ENCODE measurements at regions not wholly inside any gene's neighbourhood (a gene's known extent, or its start where the extent isn't known, plus 50 kb on each side); places are given as distances from the start of the nearest gene placed in this dataset.

DNA sequence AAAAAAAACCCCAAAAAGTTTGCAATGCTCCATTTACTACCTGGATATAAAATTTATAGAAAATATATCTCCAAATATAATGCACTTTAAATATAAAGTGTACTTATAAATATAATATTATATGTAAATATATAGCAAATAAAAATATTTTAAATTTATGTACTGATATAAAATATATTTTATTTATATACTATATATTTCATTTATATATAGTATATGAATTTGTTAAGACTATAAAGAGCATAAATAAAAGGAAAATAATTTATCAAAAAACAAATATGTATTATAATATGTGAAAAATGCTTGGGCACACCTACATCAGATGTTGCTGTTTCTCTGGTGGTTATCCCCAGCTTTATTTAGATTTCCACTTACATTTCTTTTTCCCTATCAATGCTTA, 71.0 kb upstream of the ZBTB18 start:
- no peaks in the 10 kb centered on the region for H3K9me3 ChIP-seq
- TF ChIP-seq POLR2AphosphoS5 (IDR thresholded peaks at IDR 0.05): no peak
- TF ChIP-seq, protein P1, sequence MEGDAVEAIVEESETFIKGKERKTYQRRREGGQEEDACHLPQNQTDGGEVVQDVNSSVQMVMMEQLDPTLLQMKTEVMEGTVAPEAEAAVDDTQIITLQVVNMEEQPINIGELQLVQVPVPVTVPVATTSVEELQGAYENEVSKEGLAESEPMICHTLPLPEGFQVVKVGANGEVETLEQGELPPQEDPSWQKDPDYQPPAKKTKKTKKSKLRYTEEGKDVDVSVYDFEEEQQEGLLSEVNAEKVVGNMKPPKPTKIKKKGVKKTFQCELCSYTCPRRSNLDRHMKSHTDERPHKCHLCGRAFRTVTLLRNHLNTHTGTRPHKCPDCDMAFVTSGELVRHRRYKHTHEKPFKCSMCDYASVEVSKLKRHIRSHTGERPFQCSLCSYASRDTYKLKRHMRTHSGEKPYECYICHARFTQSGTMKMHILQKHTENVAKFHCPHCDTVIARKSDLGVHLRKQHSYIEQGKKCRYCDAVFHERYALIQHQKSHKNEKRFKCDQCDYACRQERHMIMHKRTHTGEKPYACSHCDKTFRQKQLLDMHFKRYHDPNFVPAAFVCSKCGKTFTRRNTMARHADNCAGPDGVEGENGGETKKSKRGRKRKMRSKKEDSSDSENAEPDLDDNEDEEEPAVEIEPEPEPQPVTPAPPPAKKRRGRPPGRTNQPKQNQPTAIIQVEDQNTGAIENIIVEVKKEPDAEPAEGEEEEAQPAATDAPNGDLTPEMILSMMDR (IDR thresholded peaks at IDR 0.05): no peak
- TF ChIP-seq POLR2A (IDR thresholded peaks at IDR 0.05): no peak
- H3K27ac ChIP-seq: no peak overlapping the region
- DNase-seq (ENCODE audit: low spot score in 2 of 2): no peak
- H3K27me3 ChIP-seq: no peaks in the 10 kb centered on the region
- H3K4me1 ChIP-seq: no peaks in the 10 kb centered on the region
- no peaks in the 10 kb centered on the region for H3K36me3 ChIP-seq
- intact Hi-C loops (cut with DNase I; ENCODE audit: low total_unique reads): no loop called here
- no peak overlapping the region for H3K4me3 ChIP-seq

DNA sequence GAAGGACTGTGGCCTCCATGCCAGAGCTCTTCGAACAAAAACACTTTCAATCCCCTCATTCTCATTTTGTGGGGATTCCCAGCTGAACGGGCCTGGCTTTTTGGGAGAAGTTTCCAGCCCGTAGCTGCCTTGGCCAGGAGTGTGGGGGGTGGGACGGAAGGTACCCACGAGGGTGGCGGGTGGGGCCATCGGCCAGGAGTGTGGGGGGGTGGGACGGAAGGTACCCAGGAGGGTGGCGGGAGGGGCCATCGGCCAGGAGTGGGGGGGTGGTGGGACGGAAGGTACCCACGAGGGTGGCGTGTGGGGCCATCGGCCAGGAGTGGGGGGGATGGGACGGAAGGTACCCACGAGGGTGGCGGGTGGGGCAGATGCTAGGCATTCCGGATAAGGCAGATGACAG, 71.7 kb upstream of the ZBTB18 start:
- no peaks in the 10 kb centered on the region for H3K9me3 ChIP-seq
- no peaks in the 10 kb centered on the region for H3K27me3 ChIP-seq
- no peak overlapping the region for H3K27ac ChIP-seq
- intact Hi-C loops (cut with DNase I; ENCODE audit: low total_unique reads): no loop called here
- H3K36me3 ChIP-seq: no peaks in the 10 kb centered on the region
- TF ChIP-seq POLR2A (IDR thresholded peaks at IDR 0.05): no peak
- no peak for TF ChIP-seq POLR2AphosphoS5 (IDR thresholded peaks at IDR 0.05)
- TF ChIP-seq, protein P1 (IDR thresholded peaks at IDR 0.05): no peak
- H3K4me1 ChIP-seq: no peaks in the 10 kb centered on the region
- DNase-seq (ENCODE audit: low spot score in 2 of 2): no peak
- no peak overlapping the region for H3K4me3 ChIP-seq

DNA sequence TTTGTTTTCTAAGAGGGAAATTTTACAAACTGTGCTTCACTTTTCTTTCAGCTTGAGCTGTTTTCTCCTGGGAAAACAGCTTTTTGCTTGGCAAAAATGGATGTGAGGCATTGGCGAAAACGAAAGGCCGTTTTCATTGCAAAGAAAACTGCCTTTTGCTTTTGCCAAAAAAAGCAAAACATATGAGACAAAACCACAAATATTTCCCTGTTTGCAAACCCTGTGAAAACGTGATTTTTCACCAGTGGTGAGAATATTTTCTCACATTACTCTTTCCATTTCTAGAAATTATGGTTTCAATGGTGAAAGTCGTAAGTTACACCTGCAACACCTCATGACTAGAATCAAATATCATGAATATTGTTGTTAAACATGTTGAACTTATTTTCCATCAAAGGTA, 74.0 kb upstream of the ZBTB18 start:
- no peak for DNase-seq (ENCODE audit: low spot score in 2 of 2)
- Histone ChIP-seq H3K9me3 (no peaks in the 10 kb centered on the region), H3K27me3 (no peaks in the 10 kb centered on the region), H3K4me3 (no peak overlapping the region), H3K36me3 (no peaks in the 10 kb centered on the region), H3K27ac (no peak overlapping the region), H3K4me1 (no peaks in the 10 kb centered on the region)
- intact Hi-C loops (cut with DNase I; ENCODE audit: low total_unique reads): no loop called here
- no peak for TF ChIP-seq POLR2AphosphoS5 (IDR thresholded peaks at IDR 0.05)
- TF ChIP-seq, protein P1 (IDR thresholded peaks at IDR 0.05): no peak
- TF ChIP-seq POLR2A (IDR thresholded peaks at IDR 0.05): no peak

DNA sequence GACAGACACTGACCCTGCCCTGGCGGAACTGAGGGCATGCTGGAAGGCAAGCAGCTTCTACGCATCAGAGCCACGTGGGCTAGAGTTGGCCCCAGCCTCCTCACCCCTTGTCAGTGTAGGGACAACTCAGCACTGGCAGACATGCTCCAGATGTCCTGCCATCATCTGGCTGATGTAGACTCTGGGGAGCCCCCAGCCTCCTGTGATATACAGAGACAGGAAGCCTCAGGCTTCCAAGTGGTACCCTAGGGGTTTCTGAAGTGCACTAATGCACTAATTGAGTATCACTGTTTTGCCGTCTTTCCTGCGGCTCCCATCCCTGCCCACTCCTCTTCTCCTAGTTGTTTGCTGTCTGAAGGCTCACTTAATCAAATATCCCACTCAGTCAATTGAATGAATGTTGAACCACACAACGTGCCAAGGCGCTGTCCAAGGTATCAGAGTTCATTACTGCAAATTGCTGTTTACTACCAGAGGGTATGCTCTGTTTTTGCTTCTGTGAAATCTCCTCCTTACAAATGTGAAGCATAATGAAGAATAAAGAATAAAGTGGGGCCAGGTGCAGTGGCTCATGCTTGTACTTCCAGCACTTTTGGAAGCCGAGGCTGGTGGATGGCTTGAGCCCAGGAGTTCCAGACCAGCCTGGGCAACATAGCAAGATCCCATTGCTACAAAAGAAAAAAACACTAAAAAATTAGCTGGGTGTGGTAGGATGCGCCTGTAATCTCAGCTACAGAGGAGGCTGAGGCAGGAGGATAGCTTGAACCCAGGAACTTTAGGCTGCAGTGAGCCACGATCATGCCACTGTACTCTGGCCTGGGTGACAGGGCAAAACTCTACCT, 76.4 kb upstream of the ZBTB18 start:
- H3K36me3 ChIP-seq: no peaks in the 10 kb centered on the region
- H3K9me3 ChIP-seq: no peaks in the 10 kb centered on the region
- TF ChIP-seq POLR2A (IDR thresholded peaks at IDR 0.05) (no peak), POLR2AphosphoS5 (IDR thresholded peaks at IDR 0.05) (no peak)
- TF ChIP-seq, protein P1 (IDR thresholded peaks at IDR 0.05): no peak
- no peak overlapping the region for H3K4me3 ChIP-seq
- intact Hi-C loops (cut with DNase I; ENCODE audit: low total_unique reads): no loop called here
- no peak for DNase-seq (ENCODE audit: low spot score in 2 of 2)
- H3K27me3 ChIP-seq: no peaks in the 10 kb centered on the region
- no peak overlapping the region for H3K27ac ChIP-seq
- no peaks in the 10 kb centered on the region for H3K4me1 ChIP-seq

DNA sequence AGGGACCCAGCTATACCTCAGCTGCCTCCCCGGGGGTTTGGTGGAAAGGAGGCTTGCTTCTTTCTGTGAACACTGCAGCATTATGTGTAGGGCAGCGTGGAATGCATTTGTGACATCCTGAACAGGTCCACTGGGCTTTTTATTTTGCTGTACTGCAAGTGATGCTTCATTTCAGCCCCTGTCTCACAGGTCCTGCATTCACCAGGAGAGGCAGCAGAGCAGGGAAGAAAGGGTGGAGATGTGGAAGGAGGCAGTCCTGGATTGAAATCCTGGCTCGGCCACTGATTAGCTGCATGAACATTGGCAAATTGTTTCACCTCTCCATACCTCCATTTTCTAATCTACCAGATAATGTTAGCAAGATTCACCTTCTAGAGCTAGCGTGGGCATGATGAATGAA, 77.9 kb upstream of the ZBTB18 start:
- Histone ChIP-seq H3K9me3 (no peaks in the 10 kb centered on the region), H3K27ac (no peak overlapping the region), H3K27me3 (no peaks in the 10 kb centered on the region), H3K36me3 (no peaks in the 10 kb centered on the region), H3K4me3 (no peak overlapping the region), H3K4me1 (no peaks in the 10 kb centered on the region)
- TF ChIP-seq, protein P1 (IDR thresholded peaks at IDR 0.05): no peak
- TF ChIP-seq POLR2A (IDR thresholded peaks at IDR 0.05) (no peak), POLR2AphosphoS5 (IDR thresholded peaks at IDR 0.05) (no peak)
- intact Hi-C loops (cut with DNase I; ENCODE audit: low total_unique reads): no loop called here
- no peak for DNase-seq (ENCODE audit: low spot score in 2 of 2)
